ENCODE measurements at regions not wholly inside any gene's neighbourhood (a gene's known extent, or its start where the extent isn't known, plus 50 kb on each side); places are given as distances from the start of the nearest gene placed in this dataset.
A peak's percentile ranks its signal among the peaks of the same experiment; 100 is the strongest.

GRCh38 chr1:87765681-87766070 is 437.0 kb downstream of the LMO4 start:
- H2AFZ ChIP-seq (ENCODE audit: low read length): no peak overlapping the region
- intact Hi-C loops (cut with micrococcal nuclease): no loop called here
- CTCF ChIA-PET: no interaction called here
- no peak overlapping the region for H3K4me3 ChIP-seq (ENCODE audit: low read length)
- no peaks in the 10 kb centered on the region for H3K9me3 ChIP-seq (ENCODE audit: low read length)
- TF ChIP-seq EZH2phosphoT487 (IDR thresholded peaks at IDR 0.05; ENCODE audit: borderline replicate concordance, low read length) (no peak), EZH2 (IDR thresholded peaks at IDR 0.05; ENCODE audit: low read length, unreplicated experiment) (no peak), CTCF (conservative IDR thresholded peaks at IDR 0.05; ENCODE audit: low read depth, low read length) (no peak)
- no peaks in the 10 kb centered on the region for H3K27me3 ChIP-seq (ENCODE audit: low read length)
- peaks cover 6% of the 10 kb centered on the region; the same call in 1 of the 2 replicates for H3K4me1 ChIP-seq (ENCODE audit: insufficient read depth, low read length)
- ATAC-seq (no peak), DNase-seq (peak; percentile 1)
- H3K9me2 ChIP-seq (replicated peaks; ENCODE audit: low read length): no peaks in the 10 kb centered on the region
- no peaks in the 10 kb centered on the region for H3K36me3 ChIP-seq (ENCODE audit: low read depth, low read length)
- H4K20me1 ChIP-seq (ENCODE audit: low read length): no peaks in the 10 kb centered on the region
- no peak overlapping the region for H3K4me2 ChIP-seq (ENCODE audit: low read length)
- no peak overlapping the region for H3K9ac ChIP-seq (ENCODE audit: low read length)
- POLR2A ChIA-PET (ENCODE audit: unreplicated experiment): no interaction called here
- no peak overlapping the region for H3K27ac ChIP-seq (ENCODE audit: low read length)
- no peaks in the 10 kb centered on the region for H3F3A ChIP-seq (ENCODE audit: low read length, unreplicated experiment)
- no TSS peak for BruUV-seq (replicated peaks)
- no peaks in the 10 kb centered on the region for H3K79me2 ChIP-seq (ENCODE audit: low read length)

GRCh38 chr1:87766737-87767136 is 438.1 kb downstream of the LMO4 start:
- BruUV-seq (replicated peaks): no TSS peak
- Histone ChIP-seq H3K79me2 (ENCODE audit: low read length) (no peaks in the 10 kb centered on the region), H4K20me1 (ENCODE audit: low read length) (no peaks in the 10 kb centered on the region), H3K27ac (ENCODE audit: low read length) (no peak overlapping the region), H3K4me3 (ENCODE audit: low read length) (no peak overlapping the region), H3K9me2 (replicated peaks; ENCODE audit: low read length) (no peaks in the 10 kb centered on the region), H3F3A (ENCODE audit: low read length, unreplicated experiment) (no peaks in the 10 kb centered on the region), H2AFZ (ENCODE audit: low read length) (0 out of 2 replicates have a peak overlapping the region, but pooled peaks have one; percentile 19), H3K4me1 (ENCODE audit: insufficient read depth, low read length) (peaks cover 6% of the 10 kb centered on the region; the same call in 1 of the 2 replicates), H3K27me3 (ENCODE audit: low read length) (no peaks in the 10 kb centered on the region), H3K9ac (ENCODE audit: low read length) (no peak overlapping the region), H3K36me3 (ENCODE audit: low read depth, low read length) (no peaks in the 10 kb centered on the region), H3K9me3 (ENCODE audit: low read length) (no peaks in the 10 kb centered on the region), H3K4me2 (ENCODE audit: low read length) (no peak overlapping the region)
- ChIA-PET POLR2A (ENCODE audit: unreplicated experiment) (interaction anchor here (0.6 kb wide), 1 partner anchor 124 kb away, joined by 4 read pairs; no protein-coding TSS in a partner anchor), CTCF (no interaction called here)
- intact Hi-C loops (cut with micrococcal nuclease): no loop called here
- ATAC-seq (peak; percentile 42), DNase-seq (peak; percentile 44)
- TF ChIP-seq EZH2 (IDR thresholded peaks at IDR 0.05; ENCODE audit: low read length, unreplicated experiment) (no peak), EZH2phosphoT487 (IDR thresholded peaks at IDR 0.05; ENCODE audit: borderline replicate concordance, low read length) (no peak), CTCF (conservative IDR thresholded peaks at IDR 0.05; ENCODE audit: low read depth, low read length) (no peak)

GRCh38 chr1:87778896-87779295 is 450.2 kb downstream of the LMO4 start:
- Histone ChIP-seq H3K4me2 (ENCODE audit: low read length) (no peak overlapping the region), H3K79me2 (ENCODE audit: low read length) (no peaks in the 10 kb centered on the region), H3K27ac (ENCODE audit: low read length) (no peak overlapping the region), H3K9me3 (ENCODE audit: low read length) (no peaks in the 10 kb centered on the region), H3K4me1 (ENCODE audit: insufficient read depth, low read length) (0 out of 2 replicates have a peak, but pooled peaks cover 5% of the 10 kb centered on the region), H4K20me1 (ENCODE audit: low read length) (no peaks in the 10 kb centered on the region), H3F3A (ENCODE audit: low read length, unreplicated experiment) (no peaks in the 10 kb centered on the region), H2AFZ (ENCODE audit: low read length) (no peak overlapping the region), H3K27me3 (ENCODE audit: low read length) (no peaks in the 10 kb centered on the region), H3K36me3 (ENCODE audit: low read depth, low read length) (no peaks in the 10 kb centered on the region), H3K4me3 (ENCODE audit: low read length) (no peak overlapping the region), H3K9ac (ENCODE audit: low read length) (no peak overlapping the region), H3K9me2 (replicated peaks; ENCODE audit: low read length) (no peaks in the 10 kb centered on the region)
- ChIA-PET POLR2A (ENCODE audit: unreplicated experiment) (no interaction called here), CTCF (interaction anchor here (0.7 kb wide), 1 partner anchor 300 kb away, joined by 6 read pairs; no protein-coding TSS in a partner anchor)
- ATAC-seq (no peak), DNase-seq (no peak)
- no TSS peak for BruUV-seq (replicated peaks)
- no peak for TF ChIP-seq EZH2phosphoT487 (IDR thresholded peaks at IDR 0.05; ENCODE audit: borderline replicate concordance, low read length)
- no peak for TF ChIP-seq EZH2 (IDR thresholded peaks at IDR 0.05; ENCODE audit: low read length, unreplicated experiment)
- no peak for TF ChIP-seq CTCF (conservative IDR thresholded peaks at IDR 0.05; ENCODE audit: low read depth, low read length)
- intact Hi-C loops (cut with micrococcal nuclease): no loop called here

All from PC-3 (cell line).